ENCODE measurements at regions not wholly inside any gene's neighbourhood (a gene's known extent, or its start where the extent isn't known, plus 50 kb on each side); places are given as distances from the start of the nearest gene placed in this dataset.

DNA sequence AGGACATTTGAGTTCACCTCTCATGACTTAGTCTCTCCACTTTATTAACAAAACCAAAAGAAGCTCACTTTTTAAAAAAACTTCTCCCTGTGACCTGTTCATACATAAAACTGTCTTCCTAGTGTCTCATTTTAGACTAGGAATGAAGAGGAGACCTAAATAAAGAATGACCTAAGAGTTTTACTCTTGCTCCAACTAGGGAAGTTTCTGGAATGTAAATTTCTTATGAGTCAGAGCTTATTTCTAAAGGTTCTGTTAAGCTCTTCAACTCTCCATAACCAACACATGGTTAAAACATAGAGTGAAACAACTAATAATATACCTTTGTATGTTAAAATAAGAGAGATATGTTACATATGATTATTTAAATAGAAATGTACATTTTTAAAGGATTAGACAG lies 369.8 kb downstream of the EMP1 start:
- TF ChIP-seq, protein P1, sequence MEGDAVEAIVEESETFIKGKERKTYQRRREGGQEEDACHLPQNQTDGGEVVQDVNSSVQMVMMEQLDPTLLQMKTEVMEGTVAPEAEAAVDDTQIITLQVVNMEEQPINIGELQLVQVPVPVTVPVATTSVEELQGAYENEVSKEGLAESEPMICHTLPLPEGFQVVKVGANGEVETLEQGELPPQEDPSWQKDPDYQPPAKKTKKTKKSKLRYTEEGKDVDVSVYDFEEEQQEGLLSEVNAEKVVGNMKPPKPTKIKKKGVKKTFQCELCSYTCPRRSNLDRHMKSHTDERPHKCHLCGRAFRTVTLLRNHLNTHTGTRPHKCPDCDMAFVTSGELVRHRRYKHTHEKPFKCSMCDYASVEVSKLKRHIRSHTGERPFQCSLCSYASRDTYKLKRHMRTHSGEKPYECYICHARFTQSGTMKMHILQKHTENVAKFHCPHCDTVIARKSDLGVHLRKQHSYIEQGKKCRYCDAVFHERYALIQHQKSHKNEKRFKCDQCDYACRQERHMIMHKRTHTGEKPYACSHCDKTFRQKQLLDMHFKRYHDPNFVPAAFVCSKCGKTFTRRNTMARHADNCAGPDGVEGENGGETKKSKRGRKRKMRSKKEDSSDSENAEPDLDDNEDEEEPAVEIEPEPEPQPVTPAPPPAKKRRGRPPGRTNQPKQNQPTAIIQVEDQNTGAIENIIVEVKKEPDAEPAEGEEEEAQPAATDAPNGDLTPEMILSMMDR (IDR thresholded peaks at IDR 0.05; ENCODE audit: poor library complexity), result no peak
- TF ChIP-seq EZH2phosphoT487 (IDR thresholded peaks at IDR 0.05; ENCODE audit: low read depth, severe bottlenecking, unreplicated experiment), result no peak
